Stimulated activated naive CD8-positive, alpha-beta T cell treated with anti-CD3 and anti-CD28 coated beads, Interleukin-15, Interleukin-2, amounts not matched to agents 100 U/mL and 50 U/mL, for 24 hours (primary cell): ENCODE measurements at regions not wholly inside any gene's neighbourhood (a gene's known extent, or its start where the extent isn't known, plus 50 kb on each side); places are given as distances from the start of the nearest gene placed in this dataset.
"Not testable (repeated sequence)": the region's sequence is repeated elsewhere in the genome, so short reads cannot be mapped to it uniquely, and the experiment has no call there.

Experiments used
- ATAC-seq: fragments of 150-1000 bp; cut with Tn5 transposase; one replicate; pipeline ENCODE4 v1.10.0; 2021
- DNase-seq: peaks from one replicate; pipeline ENCODE4 v3.0.0; 2021

DNA sequence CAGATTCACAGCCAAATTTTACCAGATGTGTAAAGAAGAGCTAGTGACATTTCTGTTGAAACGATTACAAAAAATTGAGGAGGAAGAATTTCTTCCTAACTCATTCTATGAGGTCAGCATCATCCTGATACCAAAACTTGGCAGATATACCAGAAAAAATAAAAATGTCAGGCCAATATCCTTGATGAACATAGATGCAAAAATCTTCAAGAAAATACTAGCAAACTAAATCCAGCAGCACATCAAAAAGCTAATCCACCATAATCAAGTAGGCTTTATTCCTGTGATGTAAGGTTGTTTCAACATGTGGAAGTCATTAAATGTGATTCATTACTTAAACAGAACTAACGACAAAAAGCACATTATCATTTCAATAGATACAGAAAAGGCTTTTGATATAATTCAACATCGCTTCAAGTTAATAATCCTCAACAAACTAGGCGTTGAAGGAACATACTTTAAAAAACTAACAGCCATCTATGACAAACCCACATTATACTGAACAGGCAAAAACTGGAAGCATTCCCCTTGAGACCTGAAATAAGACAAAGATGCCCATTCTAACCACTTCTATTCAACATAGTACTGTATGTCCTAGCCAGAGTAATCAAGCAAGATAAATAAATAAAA lies 807.7 kb upstream of the ZWINT start:
- DNase-seq = no peak
- no peak for ATAC-seq

GRCh38 chr10:57165671-57166070 lies 804.6 kb upstream of the ZWINT start:
- no peak for DNase-seq
- no peak for ATAC-seq

DNA sequence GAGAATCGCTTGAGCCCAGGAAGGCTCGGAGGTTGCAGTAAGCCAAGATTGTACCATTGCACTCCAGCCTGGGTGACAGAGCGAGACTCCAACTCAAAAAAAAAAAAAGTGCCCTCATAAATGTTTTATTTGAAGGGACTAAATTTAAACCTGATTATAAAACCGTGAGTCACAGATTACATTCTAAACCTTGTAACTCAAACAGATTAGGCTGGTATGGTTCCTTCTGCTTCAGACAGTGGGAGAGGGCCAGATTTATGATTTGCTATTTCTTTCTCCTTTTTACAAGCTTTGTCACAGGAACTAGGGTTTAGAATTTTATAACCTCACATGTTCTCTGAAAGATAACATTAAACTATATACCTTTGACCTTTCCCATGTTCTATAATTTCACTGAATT lies 801.2 kb upstream of the ZWINT start:
- ATAC-seq = no peak
- no peak for DNase-seq

GRCh38 chr10:57161157-57161556 lies 800.1 kb upstream of the ZWINT start:
- ATAC-seq (no peak), DNase-seq (no peak)

- ATAC-seq = no peak
- no peak for DNase-seq
These were observed 784.5 kb upstream of the ZWINT start for GRCh38 chr10:57145548-57145947.

DNA sequence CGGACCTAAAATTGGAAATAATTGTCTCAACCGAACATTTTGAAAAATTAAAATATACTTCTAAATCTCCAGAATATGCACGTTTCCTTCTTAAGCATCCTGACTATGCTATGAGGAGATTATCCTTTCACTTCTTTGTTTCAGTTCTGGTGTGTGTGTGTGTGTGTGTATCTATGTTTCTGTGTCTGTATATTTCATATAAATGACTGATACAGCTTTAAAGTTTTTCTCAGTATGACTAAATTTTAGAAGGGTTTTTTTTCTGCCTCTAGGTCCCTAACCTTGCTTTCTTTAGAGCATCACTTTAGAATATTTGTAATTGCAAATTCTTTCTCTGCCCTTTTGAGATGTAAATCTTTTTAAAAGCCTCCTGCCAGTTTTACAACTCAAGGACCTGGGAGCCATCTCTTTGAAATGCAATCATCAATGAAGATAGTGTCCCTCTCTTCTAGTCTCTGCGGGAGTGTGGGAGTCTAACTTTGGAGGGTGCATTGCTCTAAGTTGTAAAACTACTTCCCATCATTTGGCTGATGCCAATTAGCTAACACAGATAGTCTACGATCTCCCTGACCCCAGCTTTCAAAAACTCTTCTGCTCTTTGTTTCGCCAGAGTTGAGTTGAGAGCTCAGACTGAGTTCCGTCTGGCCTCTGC lies 782.0 kb upstream of the ZWINT start:
- ATAC-seq = no peak
- DNase-seq = no peak

DNA sequence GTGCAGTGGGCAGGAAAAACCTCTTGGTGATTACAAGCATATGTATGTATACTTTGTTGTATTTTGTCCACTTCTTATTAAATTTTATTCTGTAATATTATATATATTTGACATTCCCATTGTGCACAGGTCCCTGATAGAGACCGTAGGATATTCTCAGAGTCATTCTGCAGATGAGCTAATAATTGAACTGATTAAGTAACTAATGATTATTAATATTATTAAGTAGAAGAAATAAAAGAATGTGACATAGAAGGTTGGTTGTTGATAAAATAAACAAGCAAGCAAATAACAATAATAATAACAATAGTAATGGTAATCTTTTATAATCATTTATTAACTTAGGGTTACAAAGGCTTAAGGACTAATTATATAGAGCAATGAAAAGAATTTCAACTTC lies 780.6 kb upstream of the ZWINT start:
- ATAC-seq = no peak
- no peak for DNase-seq

DNA sequence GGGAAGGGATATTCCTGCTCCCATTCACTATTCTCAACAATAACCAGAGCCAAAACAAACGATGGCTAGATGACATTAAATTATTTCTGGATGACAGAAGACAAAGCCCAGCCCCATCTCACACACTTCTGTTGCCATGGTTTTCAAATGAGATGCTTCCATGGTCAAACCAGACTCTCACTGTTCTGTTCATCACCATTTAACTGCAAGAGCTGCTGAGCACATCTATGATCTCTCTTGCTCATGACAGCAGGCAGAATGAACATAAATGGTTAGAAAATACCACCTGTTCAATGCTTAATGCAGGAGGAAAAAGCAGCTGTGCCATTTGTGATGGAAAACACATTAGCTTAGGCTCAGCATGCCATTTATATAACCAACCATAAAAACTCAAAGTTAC lies 758.6 kb upstream of the ZWINT start:
- ATAC-seq (no peak), DNase-seq (no peak)

DNA sequence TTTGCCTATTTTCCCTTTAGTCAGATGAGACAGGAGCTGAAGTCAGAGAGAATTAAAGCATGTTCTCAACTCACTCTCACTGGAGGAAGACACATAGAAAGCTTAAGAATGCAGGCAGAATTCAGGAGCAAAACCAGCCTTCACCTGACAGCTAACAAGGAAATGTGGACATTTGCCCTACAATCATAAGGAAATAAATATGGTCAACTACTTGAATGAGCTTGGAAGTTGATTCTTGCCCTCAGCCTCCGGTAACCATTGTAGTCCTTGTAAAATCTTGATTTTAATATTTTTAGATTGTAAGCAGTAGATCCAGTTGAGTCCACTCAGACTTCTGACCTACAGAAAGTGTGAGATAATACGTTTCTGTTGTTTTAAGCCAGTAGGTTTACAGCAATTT lies 752.5 kb upstream of the ZWINT start:
- no peak for ATAC-seq

DNA sequence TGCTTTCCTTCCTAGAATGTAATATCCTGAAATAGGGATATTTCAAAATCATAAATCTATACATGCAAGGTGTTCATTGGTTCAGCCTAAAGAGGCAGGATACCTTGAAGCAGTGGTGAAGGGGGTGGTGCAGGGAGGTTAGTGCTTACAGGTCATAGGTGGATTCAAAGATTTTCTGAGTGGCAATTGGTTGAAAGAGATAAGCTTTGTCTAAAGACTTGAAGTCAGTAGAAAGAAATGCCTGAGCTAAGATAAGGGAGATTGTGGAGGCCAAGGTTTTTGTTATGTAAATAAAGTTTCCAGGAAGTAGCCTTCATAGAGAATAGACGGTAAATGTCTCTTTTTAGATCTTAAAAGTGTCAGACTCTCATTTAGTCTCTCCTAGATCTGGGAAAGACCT lies 741.2 kb upstream of the ZWINT start:
- no peak for ATAC-seq

More for the DNA sequence above, 752.5 kb upstream of the ZWINT start:
- no peak for DNase-seq

GRCh38 chr10:57098146-57098545 lies 737.1 kb upstream of the ZWINT start:
- no peak for DNase-seq
- ATAC-seq = no peak

More for the DNA sequence above, 741.2 kb upstream of the ZWINT start:
- DNase-seq = no peak

- ATAC-seq = no peak
- DNase-seq = no peak
These were observed 735.0 kb upstream of the ZWINT start for GRCh38 chr10:57096044-57096443.

- no peak for DNase-seq
- ATAC-seq = no peak
These were observed 733.9 kb upstream of the ZWINT start for GRCh38 chr10:57094965-57095364.

GRCh38 chr10:57094083-57094482 lies 733.0 kb upstream of the ZWINT start:
- ATAC-seq = no peak

GRCh38 chr10:57053530-57053929 lies 692.5 kb upstream of the ZWINT start:
- no peak for ATAC-seq
- DNase-seq = no peak

More at GRCh38 chr10:57094083-57094482, 733.0 kb upstream of the ZWINT start:
- no peak for DNase-seq

- DNase-seq (no peak), ATAC-seq (no peak)
These were observed 688.0 kb upstream of the ZWINT start for GRCh38 chr10:57049096-57049495.

DNA sequence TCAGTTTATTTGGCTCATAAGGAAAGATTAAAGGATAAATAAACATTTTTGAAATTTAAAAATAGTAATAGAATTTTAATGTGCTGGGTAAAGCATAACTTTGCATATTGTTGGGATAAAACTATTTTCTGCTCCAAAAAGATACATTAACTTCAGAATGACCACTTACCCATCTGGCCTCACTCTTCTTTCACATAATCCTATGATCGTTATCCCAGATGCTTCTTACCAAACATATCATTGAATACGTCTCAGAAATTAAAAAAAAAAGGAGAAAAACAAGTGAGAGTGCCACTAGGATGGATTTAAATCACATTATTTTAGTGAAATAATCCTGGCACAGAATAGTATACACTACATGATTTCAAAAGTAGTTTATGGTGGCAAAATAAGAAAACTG lies 677.5 kb upstream of the ZWINT start:
- DNase-seq = no peak
- ATAC-seq = no peak

DNA sequence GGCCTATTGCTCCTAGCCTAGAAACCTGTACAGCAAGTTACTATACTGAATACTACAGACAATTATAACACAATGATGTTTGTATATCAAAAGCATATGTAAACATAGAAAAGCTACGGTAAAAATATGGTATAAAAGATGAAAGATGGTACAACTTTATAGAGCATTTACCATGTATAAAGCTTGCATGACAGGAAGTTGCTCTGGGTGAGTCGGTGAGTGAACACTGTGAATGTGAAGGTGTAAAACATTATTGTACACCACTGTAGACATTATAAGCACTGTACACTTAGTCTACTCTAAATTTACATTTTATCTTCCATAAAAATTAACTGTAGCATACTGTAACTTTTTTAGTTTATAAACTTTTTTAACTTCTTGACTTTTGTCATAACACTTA lies 674.3 kb upstream of the ZWINT start:
- ATAC-seq = no peak
- DNase-seq = no peak

DNA sequence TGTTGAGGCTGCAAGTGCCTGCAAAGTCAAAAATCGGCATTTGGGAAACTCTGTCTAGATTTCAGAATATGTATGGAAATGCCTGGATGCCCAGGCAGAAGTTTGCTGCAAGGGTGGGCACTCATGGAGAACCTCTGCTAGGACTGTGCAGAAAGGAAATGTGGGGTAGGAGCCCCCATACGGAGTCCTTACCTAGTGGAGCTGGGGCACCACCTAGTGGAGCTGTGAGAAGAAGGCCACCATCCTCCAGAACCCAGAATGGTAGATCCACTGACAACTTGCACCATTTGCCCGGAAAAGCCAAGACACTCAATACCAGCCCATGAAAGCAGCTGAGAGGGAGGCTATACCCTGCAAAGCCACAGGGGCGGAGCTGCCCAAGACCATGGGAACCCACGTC lies 671.2 kb upstream of the ZWINT start:
- not testable (repeated sequence) for DNase-seq, ATAC-seq

DNA sequence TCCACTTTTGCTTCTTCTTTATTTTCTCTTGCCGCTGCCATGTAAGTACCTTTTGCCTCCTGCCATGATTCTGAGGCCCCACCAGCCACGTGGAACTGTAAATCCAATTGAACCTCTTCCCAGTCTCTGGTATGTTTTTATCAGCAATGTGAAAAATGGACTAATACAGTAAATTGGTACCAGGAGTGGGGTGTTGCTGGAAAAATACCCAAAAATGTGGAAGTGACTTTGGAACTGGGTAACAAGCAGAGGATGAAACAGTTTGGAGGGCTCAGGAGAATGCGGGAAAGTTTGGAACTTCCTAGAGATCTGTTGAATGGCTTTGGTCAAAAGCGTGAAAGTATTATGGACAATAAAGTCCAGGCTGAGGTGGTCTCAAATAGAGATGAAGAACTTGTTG lies 670.3 kb upstream of the ZWINT start:
- no peak for ATAC-seq

GRCh38 chr10:57026307-57026706 lies 665.2 kb upstream of the ZWINT start:
- DNase-seq = no peak
- no peak for ATAC-seq

More for the DNA sequence above, 670.3 kb upstream of the ZWINT start:
- DNase-seq = no peak

GRCh38 chr10:57023626-57024025 lies 662.6 kb upstream of the ZWINT start:
- DNase-seq (no peak), ATAC-seq (no peak)

GRCh38 chr10:57018452-57018851 lies 657.4 kb upstream of the ZWINT start:
- DNase-seq (no peak), ATAC-seq (no peak)

DNA sequence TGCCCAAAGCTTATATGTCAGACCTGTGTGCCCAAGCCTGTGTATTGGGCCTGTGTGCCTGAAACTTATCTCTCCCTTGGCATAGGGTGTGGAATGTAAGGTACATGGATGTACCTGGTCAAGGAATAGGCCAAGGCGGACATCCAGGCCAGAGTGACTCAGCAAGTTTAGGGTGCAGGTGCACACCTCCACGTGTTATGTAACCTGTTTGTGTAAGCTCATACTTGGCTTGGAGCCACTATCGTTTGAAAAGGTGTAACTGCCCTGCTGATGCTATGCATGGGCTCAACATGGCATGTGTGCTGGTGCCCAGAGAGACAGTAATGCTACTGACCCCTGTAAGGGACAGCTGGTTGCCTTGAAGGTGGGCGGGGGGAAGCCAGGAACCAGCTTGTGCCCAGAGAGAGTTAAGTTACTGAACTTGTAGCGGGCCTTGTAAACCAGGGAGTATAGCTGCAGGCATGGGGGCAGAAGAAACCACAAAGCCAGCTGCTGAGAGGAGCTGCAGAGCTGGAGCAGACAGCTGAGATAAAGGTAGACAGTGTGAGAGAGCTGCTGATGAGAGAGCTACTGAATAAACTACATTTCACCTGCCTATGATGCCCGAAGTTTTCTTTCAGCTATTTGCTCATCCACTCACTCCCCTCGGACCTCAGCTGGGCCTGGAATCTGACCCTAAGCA lies 656.4 kb upstream of the ZWINT start:
- ATAC-seq = no peak
- no peak for DNase-seq
